ENCODE measurements at regions not wholly inside any gene's neighbourhood (a gene's known extent, or its start where the extent isn't known, plus 50 kb on each side); places are given as distances from the start of the nearest gene placed in this dataset.

GRCh38 chr3:30449290-30449632 lies 157.1 kb upstream of the TGFBR2 start:
- no peak for TF ChIP-seq CTCF (IDR thresholded peaks at IDR 0.05)
- TF ChIP-seq POLR2A (IDR thresholded peaks at IDR 0.05) = no peak
